DND-41 (cell line): ENCODE measurements at regions not wholly inside any gene's neighbourhood (a gene's known extent, or its start where the extent isn't known, plus 50 kb on each side); places are given as distances from the start of the nearest gene placed in this dataset.
A peak's percentile ranks its signal among the peaks of the same experiment; 100 is the strongest.

Source experiments
- ATAC-seq: fragments of 200-7000 bp; cut with Tn5 transposase; 3 replicates; pipeline ENCODE4 v1.9.1; 2021; ENCODE audit warnings: low read depth; ENCODE audit not compliant: insufficient read depth
- DNase-seq: peaks from one replicate; pipeline ENCODE4 v3.0.0-alpha.2; 2020
- H2AFZ ChIP-seq: 2 replicates; pipeline ENCODE4 v1.6.0; 2012; ENCODE audit warnings: low read depth, low read length
- H3K27ac ChIP-seq: 2 replicates; pipeline ENCODE4 v1.5.1; 2012; ENCODE audit warnings: low read length, inconsistent platforms
- H3K27me3 ChIP-seq: fragments of 200-600 bp; sonication (generic); 2 replicates; pipeline ENCODE4 v1.6.0; 2012; ENCODE audit warnings: low read length, mild to moderate bottlenecking, inconsistent platforms; ENCODE audit not compliant: insufficient read depth, poor library complexity
- H3K36me3 ChIP-seq: 2 replicates; pipeline ENCODE4 v1.5.1; 2012; ENCODE audit warnings: low read length, inconsistent platforms; ENCODE audit not compliant: insufficient read depth
- H3K4me1 ChIP-seq: 2 replicates; pipeline ENCODE4 v1.5.1; 2012; ENCODE audit warnings: mild to moderate bottlenecking, low read length; ENCODE audit not compliant: insufficient read depth
- H3K4me2 ChIP-seq: 2 replicates; pipeline ENCODE4 v1.6.0; 2012; ENCODE audit warnings: mild to moderate bottlenecking, moderate library complexity, low read length, inconsistent platforms; ENCODE audit not compliant: insufficient read depth
- H3K4me3 ChIP-seq, 2 experiments: fragments of 200-600 bp in 1 of 2; shearing (Covaris generic) in 1 of 2; 2 replicates each; pipeline ENCODE4 v1.5.1; 2012 to 2016; ENCODE audit warnings: inconsistent platforms in 2 of 2, low read length in 2 of 2, mild to moderate bottlenecking in 2 of 2, low read depth in 1 of 2, moderate library complexity in 1 of 2
- H3K79me2 ChIP-seq: 2 replicates; pipeline ENCODE4 v1.6.0; 2012; ENCODE audit warnings: low read length, inconsistent platforms; ENCODE audit not compliant: insufficient read depth
- H3K9ac ChIP-seq: 2 replicates; pipeline ENCODE4 v1.6.0; 2012; ENCODE audit warnings: low read depth, mild to moderate bottlenecking, inconsistent platforms, low read length, moderate library complexity
- H3K9me3 ChIP-seq: 2 replicates; pipeline ENCODE4 v1.5.1; 2012; ENCODE audit warnings: low read length, moderate library complexity, mild to moderate bottlenecking, inconsistent platforms; ENCODE audit not compliant: insufficient read depth, severe bottlenecking
- H4K20me1 ChIP-seq: 2 replicates; pipeline ENCODE4 v1.6.0; 2012; ENCODE audit warnings: low read length; ENCODE audit not compliant: insufficient read depth
- CTCF ChIP-seq: IDR thresholded peaks from 2 replicates; pipeline ENCODE4 v1.5.1; 2012; ENCODE audit warnings: borderline replicate concordance, low read length, moderate library complexity, mild to moderate bottlenecking; ENCODE audit not compliant: poor library complexity, severe bottlenecking; ENCODE audit errors: extremely low read depth
- EZH2 ChIP-seq: IDR thresholded peaks from 3 replicates; pipeline ENCODE4 v1.6.1; 2012; ENCODE audit warnings: borderline replicate concordance, low read depth, mild to moderate bottlenecking, moderate library complexity, low read length, inconsistent platforms; ENCODE audit not compliant: severe bottlenecking

- H3K9me3 ChIP-seq = peaks cover 3% of the 10 kb centered on the region
- no peak overlapping the region for H3K4me3 ChIP-seq
- no peak overlapping the region for H3K27ac ChIP-seq
- no peak for DNase-seq
- H2AFZ ChIP-seq = no peak overlapping the region
- no peak for ATAC-seq
- TF ChIP-seq CTCF (no peak), EZH2 (no peak)
- no peaks in the 10 kb centered on the region for H3K36me3 ChIP-seq
- no peak overlapping the region for H3K4me2 ChIP-seq
- no peaks in the 10 kb centered on the region for H4K20me1 ChIP-seq
- H3K27me3 ChIP-seq = no peaks in the 10 kb centered on the region
- H3K4me1 ChIP-seq = peaks cover 8% of the 10 kb centered on the region
- H3K79me2 ChIP-seq = no peaks in the 10 kb centered on the region
- H3K9ac ChIP-seq = no peak overlapping the region
These were observed 2289.6 kb downstream of the ARAP2 start for GRCh38 chr4:33954759-33955158.

- Histone ChIP-seq H3K36me3 (no peaks in the 10 kb centered on the region), H3K27me3 (no peaks in the 10 kb centered on the region), H3K4me1 (peaks cover 16% of the 10 kb centered on the region), H3K27ac (no peak overlapping the region; the same call in 1 of the 2 replicates), H3K79me2 (no peaks in the 10 kb centered on the region), H3K4me2 (no peak overlapping the region), H3K4me3 (no peak overlapping the region), H2AFZ (0 out of 2 replicates have a peak overlapping the region, but pooled peaks have one; percentile 19), H4K20me1 (no peaks in the 10 kb centered on the region), H3K9ac (no peak overlapping the region), H3K9me3 (peaks cover 3% of the 10 kb centered on the region)
- TF ChIP-seq EZH2 (no peak), CTCF (no peak)
- no peak for DNase-seq
- ATAC-seq = peak; percentile 76
These were observed 2284.8 kb downstream of the ARAP2 start for GRCh38 chr4:33959519-33959918.

GRCh38 chr4:33961761-33962160 lies 2282.6 kb downstream of the ARAP2 start:
- Histone ChIP-seq H4K20me1 (no peaks in the 10 kb centered on the region), H3K79me2 (no peaks in the 10 kb centered on the region), H3K27ac (no peak overlapping the region), H3K4me3 (no peak overlapping the region), H3K9me3 (peaks cover 3% of the 10 kb centered on the region), H3K27me3 (no peaks in the 10 kb centered on the region), H3K9ac (no peak overlapping the region), H3K4me2 (no peak overlapping the region), H3K4me1 (peaks cover 16% of the 10 kb centered on the region), H3K36me3 (no peaks in the 10 kb centered on the region), H2AFZ (no peak overlapping the region)
- DNase-seq (no peak), ATAC-seq (no peak)
- TF ChIP-seq EZH2 = no peak
- TF ChIP-seq CTCF = no peak

GRCh38 chr4:33966808-33967207 lies 2277.5 kb downstream of the ARAP2 start:
- H3K9ac ChIP-seq = no peak overlapping the region
- H3K27me3 ChIP-seq = no peaks in the 10 kb centered on the region
- peaks cover 3% of the 10 kb centered on the region for H3K9me3 ChIP-seq
- H3K4me1 ChIP-seq = no peaks in the 10 kb centered on the region
- ATAC-seq (no peak), DNase-seq (no peak)
- no peak overlapping the region for H3K4me2 ChIP-seq
- no peaks in the 10 kb centered on the region for H3K79me2 ChIP-seq
- H2AFZ ChIP-seq = no peak overlapping the region
- no peaks in the 10 kb centered on the region for H3K36me3 ChIP-seq
- H4K20me1 ChIP-seq = no peaks in the 10 kb centered on the region
- H3K27ac ChIP-seq = no peak overlapping the region
- TF ChIP-seq EZH2 = no peak
- peak; percentile 8 for TF ChIP-seq CTCF
- no peak overlapping the region for H3K4me3 ChIP-seq
